ENCODE measurements at regions not wholly inside any gene's neighbourhood (a gene's known extent, or its start where the extent isn't known, plus 50 kb on each side); places are given as distances from the start of the nearest gene placed in this dataset.

GRCh38 chr2:157056200-157056676 is 201.3 kb upstream of the GALNT5 start:
- H3K4me2 ChIP-seq: no peak overlapping the region
- no peak overlapping the region for H3K27ac Mint-ChIP-seq
- H3K4me3 Mint-ChIP-seq: no peak overlapping the region

More at GRCh38 chr2:157056200-157056676, 201.3 kb upstream of the GALNT5 start:
- no peaks in the 10 kb centered on the region for H3F3A ChIP-seq (replicated peaks; ENCODE audit: low read depth)
- H3K27ac ChIP-seq (ENCODE audit: low read depth): no peak overlapping the region
- no peaks in the 10 kb centered on the region for H3K79me2 ChIP-seq (replicated peaks; ENCODE audit: insufficient read depth)
- Mint-ChIP-seq H3K9me3 (no peaks in the 10 kb centered on the region), H3K36me3 (ENCODE audit: low read depth) (no peaks in the 10 kb centered on the region), H3K27me3 (ENCODE audit: insufficient read depth, low read depth, poor library complexity) (no peaks in the 10 kb centered on the region), H3K4me1 (peaks cover 10% of the 10 kb centered on the region)
- TF ChIP-seq ETS1 (IDR thresholded peaks at IDR 0.05) (no peak), STAT1 (IDR thresholded peaks at IDR 0.05; ENCODE audit: unreplicated experiment) (no peak), EZH2 (IDR thresholded peaks at IDR 0.05; ENCODE audit: low read depth, unreplicated experiment) (no peak), JUNB (IDR thresholded peaks at IDR 0.05; ENCODE audit: unreplicated experiment) (no peak), CREB1 (CRISPR knock-in tag; IDR thresholded peaks at IDR 0.05; ENCODE audit: low read depth) (no peak), EZH2phosphoT487 (IDR thresholded peaks at IDR 0.05; ENCODE audit: unreplicated experiment) (no peak), NANOG (IDR thresholded peaks at IDR 0.05; ENCODE audit: borderline replicate concordance) (no peak), POLR2AphosphoS5 (IDR thresholded peaks at IDR 0.05; ENCODE audit: low read depth) (no peak)
- TF ChIP-seq, protein P1, sequence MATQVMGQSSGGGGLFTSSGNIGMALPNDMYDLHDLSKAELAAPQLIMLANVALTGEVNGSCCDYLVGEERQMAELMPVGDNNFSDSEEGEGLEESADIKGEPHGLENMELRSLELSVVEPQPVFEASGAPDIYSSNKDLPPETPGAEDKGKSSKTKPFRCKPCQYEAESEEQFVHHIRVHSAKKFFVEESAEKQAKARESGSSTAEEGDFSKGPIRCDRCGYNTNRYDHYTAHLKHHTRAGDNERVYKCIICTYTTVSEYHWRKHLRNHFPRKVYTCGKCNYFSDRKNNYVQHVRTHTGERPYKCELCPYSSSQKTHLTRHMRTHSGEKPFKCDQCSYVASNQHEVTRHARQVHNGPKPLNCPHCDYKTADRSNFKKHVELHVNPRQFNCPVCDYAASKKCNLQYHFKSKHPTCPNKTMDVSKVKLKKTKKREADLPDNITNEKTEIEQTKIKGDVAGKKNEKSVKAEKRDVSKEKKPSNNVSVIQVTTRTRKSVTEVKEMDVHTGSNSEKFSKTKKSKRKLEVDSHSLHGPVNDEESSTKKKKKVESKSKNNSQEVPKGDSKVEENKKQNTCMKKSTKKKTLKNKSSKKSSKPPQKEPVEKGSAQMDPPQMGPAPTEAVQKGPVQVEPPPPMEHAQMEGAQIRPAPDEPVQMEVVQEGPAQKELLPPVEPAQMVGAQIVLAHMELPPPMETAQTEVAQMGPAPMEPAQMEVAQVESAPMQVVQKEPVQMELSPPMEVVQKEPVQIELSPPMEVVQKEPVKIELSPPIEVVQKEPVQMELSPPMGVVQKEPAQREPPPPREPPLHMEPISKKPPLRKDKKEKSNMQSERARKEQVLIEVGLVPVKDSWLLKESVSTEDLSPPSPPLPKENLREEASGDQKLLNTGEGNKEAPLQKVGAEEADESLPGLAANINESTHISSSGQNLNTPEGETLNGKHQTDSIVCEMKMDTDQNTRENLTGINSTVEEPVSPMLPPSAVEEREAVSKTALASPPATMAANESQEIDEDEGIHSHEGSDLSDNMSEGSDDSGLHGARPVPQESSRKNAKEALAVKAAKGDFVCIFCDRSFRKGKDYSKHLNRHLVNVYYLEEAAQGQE (IDR thresholded peaks at IDR 0.05; ENCODE audit: unreplicated experiment): no peak
- TF ChIP-seq, protein P2, sequence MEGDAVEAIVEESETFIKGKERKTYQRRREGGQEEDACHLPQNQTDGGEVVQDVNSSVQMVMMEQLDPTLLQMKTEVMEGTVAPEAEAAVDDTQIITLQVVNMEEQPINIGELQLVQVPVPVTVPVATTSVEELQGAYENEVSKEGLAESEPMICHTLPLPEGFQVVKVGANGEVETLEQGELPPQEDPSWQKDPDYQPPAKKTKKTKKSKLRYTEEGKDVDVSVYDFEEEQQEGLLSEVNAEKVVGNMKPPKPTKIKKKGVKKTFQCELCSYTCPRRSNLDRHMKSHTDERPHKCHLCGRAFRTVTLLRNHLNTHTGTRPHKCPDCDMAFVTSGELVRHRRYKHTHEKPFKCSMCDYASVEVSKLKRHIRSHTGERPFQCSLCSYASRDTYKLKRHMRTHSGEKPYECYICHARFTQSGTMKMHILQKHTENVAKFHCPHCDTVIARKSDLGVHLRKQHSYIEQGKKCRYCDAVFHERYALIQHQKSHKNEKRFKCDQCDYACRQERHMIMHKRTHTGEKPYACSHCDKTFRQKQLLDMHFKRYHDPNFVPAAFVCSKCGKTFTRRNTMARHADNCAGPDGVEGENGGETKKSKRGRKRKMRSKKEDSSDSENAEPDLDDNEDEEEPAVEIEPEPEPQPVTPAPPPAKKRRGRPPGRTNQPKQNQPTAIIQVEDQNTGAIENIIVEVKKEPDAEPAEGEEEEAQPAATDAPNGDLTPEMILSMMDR (conservative IDR thresholded peaks at IDR 0.05; ENCODE audit: low read depth in 2 of 2): no peak
- TF ChIP-seq, protein P3, sequence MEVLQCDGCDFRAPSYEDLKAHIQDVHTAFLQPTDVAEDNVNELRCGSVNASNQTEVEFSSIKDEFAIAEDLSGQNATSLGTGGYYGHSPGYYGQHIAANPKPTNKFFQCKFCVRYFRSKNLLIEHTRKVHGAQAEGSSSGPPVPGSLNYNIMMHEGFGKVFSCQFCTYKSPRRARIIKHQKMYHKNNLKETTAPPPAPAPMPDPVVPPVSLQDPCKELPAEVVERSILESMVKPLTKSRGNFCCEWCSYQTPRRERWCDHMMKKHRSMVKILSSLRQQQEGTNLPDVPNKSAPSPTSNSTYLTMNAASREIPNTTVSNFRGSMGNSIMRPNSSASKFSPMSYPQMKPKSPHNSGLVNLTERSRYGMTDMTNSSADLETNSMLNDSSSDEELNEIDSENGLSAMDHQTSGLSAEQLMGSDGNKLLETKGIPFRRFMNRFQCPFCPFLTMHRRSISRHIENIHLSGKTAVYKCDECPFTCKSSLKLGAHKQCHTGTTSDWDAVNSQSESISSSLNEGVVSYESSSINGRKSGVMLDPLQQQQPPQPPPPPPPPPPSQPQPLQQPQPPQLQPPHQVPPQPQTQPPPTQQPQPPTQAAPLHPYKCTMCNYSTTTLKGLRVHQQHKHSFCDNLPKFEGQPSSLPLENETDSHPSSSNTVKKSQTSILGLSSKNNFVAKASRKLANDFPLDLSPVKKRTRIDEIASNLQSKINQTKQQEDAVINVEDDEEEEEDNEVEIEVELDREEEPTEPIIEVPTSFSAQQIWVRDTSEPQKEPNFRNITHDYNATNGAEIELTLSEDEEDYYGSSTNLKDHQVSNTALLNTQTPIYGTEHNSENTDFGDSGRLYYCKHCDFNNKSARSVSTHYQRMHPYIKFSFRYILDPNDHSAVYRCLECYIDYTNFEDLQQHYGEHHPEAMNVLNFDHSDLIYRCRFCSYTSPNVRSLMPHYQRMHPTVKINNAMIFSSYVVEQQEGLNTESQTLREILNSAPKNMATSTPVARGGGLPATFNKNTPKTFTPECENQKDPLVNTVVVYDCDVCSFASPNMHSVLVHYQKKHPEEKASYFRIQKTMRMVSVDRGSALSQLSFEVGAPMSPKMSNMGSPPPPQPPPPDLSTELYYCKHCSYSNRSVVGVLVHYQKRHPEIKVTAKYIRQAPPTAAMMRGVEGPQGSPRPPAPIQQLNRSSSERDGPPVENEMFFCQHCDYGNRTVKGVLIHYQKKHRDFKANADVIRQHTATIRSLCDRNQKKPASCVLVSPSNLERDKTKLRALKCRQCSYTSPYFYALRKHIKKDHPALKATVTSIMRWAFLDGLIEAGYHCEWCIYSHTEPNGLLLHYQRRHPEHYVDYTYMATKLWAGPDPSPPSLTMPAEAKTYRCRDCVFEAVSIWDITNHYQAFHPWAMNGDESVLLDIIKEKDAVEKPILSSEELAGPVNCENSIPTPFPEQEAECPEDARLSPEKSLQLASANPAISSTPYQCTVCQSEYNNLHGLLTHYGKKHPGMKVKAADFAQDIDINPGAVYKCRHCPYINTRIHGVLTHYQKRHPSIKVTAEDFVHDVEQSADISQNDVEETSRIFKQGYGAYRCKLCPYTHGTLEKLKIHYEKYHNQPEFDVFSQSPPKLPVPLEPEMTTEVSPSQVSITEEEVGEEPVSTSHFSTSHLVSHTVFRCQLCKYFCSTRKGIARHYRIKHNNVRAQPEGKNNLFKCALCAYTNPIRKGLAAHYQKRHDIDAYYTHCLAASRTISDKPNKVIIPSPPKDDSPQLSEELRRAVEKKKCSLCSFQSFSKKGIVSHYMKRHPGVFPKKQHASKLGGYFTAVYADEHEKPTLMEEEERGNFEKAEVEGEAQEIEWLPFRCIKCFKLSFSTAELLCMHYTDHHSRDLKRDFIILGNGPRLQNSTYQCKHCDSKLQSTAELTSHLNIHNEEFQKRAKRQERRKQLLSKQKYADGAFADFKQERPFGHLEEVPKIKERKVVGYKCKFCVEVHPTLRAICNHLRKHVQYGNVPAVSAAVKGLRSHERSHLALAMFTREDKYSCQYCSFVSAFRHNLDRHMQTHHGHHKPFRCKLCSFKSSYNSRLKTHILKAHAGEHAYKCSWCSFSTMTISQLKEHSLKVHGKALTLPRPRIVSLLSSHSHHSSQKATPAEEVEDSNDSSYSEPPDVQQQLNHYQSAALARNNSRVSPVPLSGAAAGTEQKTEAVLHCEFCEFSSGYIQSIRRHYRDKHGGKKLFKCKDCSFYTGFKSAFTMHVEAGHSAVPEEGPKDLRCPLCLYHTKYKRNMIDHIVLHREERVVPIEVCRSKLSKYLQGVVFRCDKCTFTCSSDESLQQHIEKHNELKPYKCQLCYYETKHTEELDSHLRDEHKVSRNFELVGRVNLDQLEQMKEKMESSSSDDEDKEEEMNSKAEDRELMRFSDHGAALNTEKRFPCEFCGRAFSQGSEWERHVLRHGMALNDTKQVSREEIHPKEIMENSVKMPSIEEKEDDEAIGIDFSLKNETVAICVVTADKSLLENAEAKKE (CRISPR knock-in tag; IDR thresholded peaks at IDR 0.05): no peak
- H3K9me2 ChIP-seq (ENCODE audit: insufficient read depth): no peaks in the 10 kb centered on the region
- no peaks in the 10 kb centered on the region for H3K36me3 ChIP-seq (ENCODE audit: insufficient read depth)
- DNase-seq (ENCODE audit: low spot score) (no peak), ATAC-seq (no peak)
- no peak overlapping the region for H2AFZ ChIP-seq
- H3K4me1 ChIP-seq (ENCODE audit: insufficient read depth): no peaks in the 10 kb centered on the region
- H3K4me3 ChIP-seq: no peak overlapping the region
- H3K27me3 ChIP-seq (ENCODE audit: insufficient read depth): no peaks in the 10 kb centered on the region
- no peaks in the 10 kb centered on the region for H4K20me1 ChIP-seq (replicated peaks; ENCODE audit: insufficient read depth)
